ENCODE measurements at regions not wholly inside any gene's neighbourhood (a gene's known extent, or its start where the extent isn't known, plus 50 kb on each side); places are given as distances from the start of the nearest gene placed in this dataset.
"Not testable (repeated sequence)": the region's sequence is repeated elsewhere in the genome, so short reads cannot be mapped to it uniquely, and the experiment has no call there.

GRCh38 chr20:56765172-56766073 is 136.3 kb downstream of the TFAP2C start:
- Mint-ChIP-seq H3K27ac (no peak overlapping the region), H3K27me3 (no peaks in the 10 kb centered on the region), H3K36me3 (no peaks in the 10 kb centered on the region), H3K4me1 (no peaks in the 10 kb centered on the region), H3K9me3 (ENCODE audit: low read depth) (no peaks in the 10 kb centered on the region), H3K4me3 (no peak overlapping the region)
- DNase-seq (no peak), ATAC-seq (no peak)
- CTCF ChIA-PET = no interaction called here

DNA sequence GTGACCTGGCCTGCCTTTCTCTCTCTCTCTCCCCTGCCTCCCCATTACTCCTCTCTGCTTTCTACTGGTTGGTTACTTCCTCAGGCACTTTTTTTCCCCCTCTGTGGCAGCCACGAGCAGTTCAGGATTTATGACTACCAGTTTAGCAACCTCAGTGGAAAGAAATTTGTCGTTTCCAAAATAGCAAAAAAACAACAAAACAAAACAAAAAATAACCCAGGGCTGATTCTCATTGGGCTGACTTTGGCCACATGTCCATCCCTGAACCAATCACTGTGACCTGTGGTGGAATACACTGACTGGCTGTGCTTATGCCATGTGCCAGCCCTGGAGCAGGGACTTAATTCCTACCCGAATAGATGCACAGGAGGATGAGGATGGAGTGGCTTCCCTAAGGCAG is 137.4 kb downstream of the TFAP2C start:
- Mint-ChIP-seq H3K27me3 (no peaks in the 10 kb centered on the region), H3K4me3 (no peak overlapping the region), H3K4me1 (no peaks in the 10 kb centered on the region), H3K27ac (no peak overlapping the region), H3K36me3 (no peaks in the 10 kb centered on the region), H3K9me3 (ENCODE audit: low read depth) (no peaks in the 10 kb centered on the region)
- DNase-seq (no peak), ATAC-seq (no peak)
- CTCF ChIA-PET = no interaction called here

GRCh38 chr20:56769921-56770600 is 141.0 kb downstream of the TFAP2C start:
- H3K27me3 Mint-ChIP-seq = no peaks in the 10 kb centered on the region
- no peak overlapping the region for H3K4me3 Mint-ChIP-seq
- no peaks in the 10 kb centered on the region for H3K4me1 Mint-ChIP-seq
- CTCF ChIA-PET = no interaction called here
- ATAC-seq = no peak
- DNase-seq = no peak
- no peak overlapping the region for H3K27ac Mint-ChIP-seq
- H3K9me3 Mint-ChIP-seq (ENCODE audit: low read depth) = no peaks in the 10 kb centered on the region
- H3K36me3 Mint-ChIP-seq = no peaks in the 10 kb centered on the region

GRCh38 chr20:56773749-56774148 is 144.6 kb downstream of the TFAP2C start:
- Mint-ChIP-seq H3K36me3 (no peaks in the 10 kb centered on the region), H3K4me3 (no peak overlapping the region), H3K9me3 (ENCODE audit: low read depth) (no peaks in the 10 kb centered on the region), H3K27me3 (peaks cover 3% of the 10 kb centered on the region), H3K27ac (no peak overlapping the region), H3K4me1 (no peaks in the 10 kb centered on the region)
- CTCF ChIA-PET = no interaction called here
- ATAC-seq (no peak), DNase-seq (no peak)

DNA sequence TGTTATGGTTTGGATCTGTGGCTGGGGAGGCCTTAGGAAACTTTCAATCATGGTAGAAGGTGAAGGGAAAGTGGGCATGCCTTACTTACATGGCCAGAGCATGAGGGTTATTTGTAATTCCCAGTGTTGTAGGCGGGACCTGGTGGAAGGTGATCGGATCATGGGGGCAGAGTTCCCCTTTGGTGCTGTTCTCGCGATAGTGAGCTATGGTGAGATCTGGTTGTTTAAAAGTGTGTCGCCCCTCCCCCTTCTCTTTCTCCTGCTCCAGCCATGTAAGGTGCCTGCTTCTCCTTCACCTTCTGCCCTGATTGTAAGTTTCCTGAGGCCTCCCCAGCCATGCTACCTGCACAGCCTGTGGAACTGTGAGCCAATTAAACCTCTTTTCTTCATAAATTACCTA is 145.8 kb downstream of the TFAP2C start:
- DNase-seq = no peak
- H3K27me3 Mint-ChIP-seq = peaks cover 3% of the 10 kb centered on the region
- no peaks in the 10 kb centered on the region for H3K4me1 Mint-ChIP-seq
- H3K36me3 Mint-ChIP-seq = no peaks in the 10 kb centered on the region
- H3K4me3 Mint-ChIP-seq = no peak overlapping the region
- no peaks in the 10 kb centered on the region for H3K9me3 Mint-ChIP-seq (ENCODE audit: low read depth)
- H3K27ac Mint-ChIP-seq = no peak overlapping the region
- CTCF ChIA-PET = no interaction called here
- ATAC-seq = no peak

GRCh38 chr20:56776345-56776744 is 147.2 kb downstream of the TFAP2C start:
- H3K4me3 Mint-ChIP-seq = no peak overlapping the region

GRCh38 chr20:56778765-56779195 is 149.7 kb downstream of the TFAP2C start:
- Mint-ChIP-seq H3K36me3 (no peaks in the 10 kb centered on the region), H3K27me3 (peaks cover 3% of the 10 kb centered on the region), H3K4me3 (no peak overlapping the region), H3K27ac (no peak overlapping the region), H3K9me3 (ENCODE audit: low read depth) (no peaks in the 10 kb centered on the region), H3K4me1 (no peaks in the 10 kb centered on the region)
- CTCF ChIA-PET = no interaction called here
- no peak for ATAC-seq
- DNase-seq = no peak

More at GRCh38 chr20:56776345-56776744, 147.2 kb downstream of the TFAP2C start:
- CTCF ChIA-PET = no interaction called here
- Mint-ChIP-seq H3K27me3 (peaks cover 3% of the 10 kb centered on the region), H3K27ac (no peak overlapping the region), H3K4me1 (no peaks in the 10 kb centered on the region), H3K9me3 (ENCODE audit: low read depth) (no peaks in the 10 kb centered on the region), H3K36me3 (no peaks in the 10 kb centered on the region)
- DNase-seq = no peak
- no peak for ATAC-seq

GRCh38 chr20:56779452-56780143 is 150.5 kb downstream of the TFAP2C start:
- Mint-ChIP-seq H3K27ac (no peak overlapping the region), H3K4me1 (no peaks in the 10 kb centered on the region), H3K36me3 (no peaks in the 10 kb centered on the region), H3K9me3 (ENCODE audit: low read depth) (no peaks in the 10 kb centered on the region), H3K4me3 (no peak overlapping the region), H3K27me3 (peaks cover 3% of the 10 kb centered on the region)
- ATAC-seq (no peak), DNase-seq (no peak)
- CTCF ChIA-PET = no interaction called here

DNA sequence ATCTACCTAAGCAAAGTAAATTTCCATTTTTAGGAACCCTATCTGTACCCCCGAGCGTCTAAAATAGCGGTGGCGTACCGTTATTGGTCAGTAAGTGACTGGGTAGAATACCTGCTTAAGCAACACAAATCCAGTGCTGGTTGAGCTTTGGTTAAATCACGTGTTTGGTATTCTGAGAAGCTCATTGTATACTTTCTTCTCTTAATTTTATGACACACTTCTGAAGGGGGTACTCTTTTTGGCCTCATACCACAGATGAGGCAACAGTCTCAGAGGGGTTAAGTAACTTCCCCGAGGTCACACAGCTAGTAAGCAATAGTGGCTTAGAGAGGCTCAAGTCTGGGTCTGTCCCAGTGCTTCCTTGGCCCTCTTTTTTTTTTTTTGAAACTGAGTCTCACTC is 151.2 kb downstream of the TFAP2C start:
- H3K27ac Mint-ChIP-seq = no peak overlapping the region
- H3K9me3 Mint-ChIP-seq (ENCODE audit: low read depth) = no peaks in the 10 kb centered on the region
- H3K36me3 Mint-ChIP-seq = no peaks in the 10 kb centered on the region
- no peak for ATAC-seq
- no peaks in the 10 kb centered on the region for H3K4me1 Mint-ChIP-seq
- CTCF ChIA-PET = no interaction called here
- no peak for DNase-seq
- H3K27me3 Mint-ChIP-seq = peaks cover 3% of the 10 kb centered on the region
- no peak overlapping the region for H3K4me3 Mint-ChIP-seq

DNA sequence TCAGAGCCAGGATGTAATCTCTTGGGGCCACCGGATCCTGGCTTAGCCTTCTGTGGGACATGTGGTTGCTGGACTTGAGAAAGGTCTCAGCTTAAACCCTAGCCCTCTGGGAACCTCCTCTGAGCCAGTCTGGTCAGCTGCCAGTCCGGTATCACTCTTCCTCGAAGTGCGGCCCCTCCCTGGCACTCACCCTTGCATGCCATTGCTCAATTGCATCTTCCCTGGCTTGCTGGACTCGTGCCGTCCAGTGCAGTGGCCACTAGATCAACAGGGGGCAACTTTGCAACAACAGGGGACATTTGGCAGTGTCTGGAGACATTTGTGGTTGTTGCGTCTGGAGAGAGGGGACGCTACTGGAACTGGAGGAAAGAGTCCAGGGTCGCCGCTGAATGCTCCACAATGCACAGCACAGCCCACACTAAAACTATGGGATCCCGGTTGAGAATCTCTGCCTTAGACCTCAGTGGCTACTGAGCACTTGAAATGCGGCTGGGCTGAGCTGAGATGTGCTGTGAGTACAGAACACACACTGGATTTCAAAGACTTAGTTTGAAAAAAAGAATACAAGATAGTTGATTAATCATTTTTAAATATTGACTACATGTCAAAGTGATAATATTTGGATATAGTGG is 152.1 kb downstream of the TFAP2C start:
- Mint-ChIP-seq H3K27ac (no peak overlapping the region), H3K4me1 (no peaks in the 10 kb centered on the region), H3K36me3 (no peaks in the 10 kb centered on the region), H3K4me3 (no peak overlapping the region), H3K9me3 (ENCODE audit: low read depth) (no peaks in the 10 kb centered on the region), H3K27me3 (peaks cover 3% of the 10 kb centered on the region)
- CTCF ChIA-PET = no interaction called here
- ATAC-seq = no peak
- DNase-seq = no peak

GRCh38 chr20:56781987-56782560 is 153.0 kb downstream of the TFAP2C start:
- H3K4me3 Mint-ChIP-seq; H3K36me3 Mint-ChIP-seq; H3K4me1 Mint-ChIP-seq; ATAC-seq; H3K27ac Mint-ChIP-seq; CTCF ChIA-PET; H3K27me3 Mint-ChIP-seq; H3K9me3 Mint-ChIP-seq (ENCODE audit: low read depth); DNase-seq: not testable (repeated sequence)

DNA sequence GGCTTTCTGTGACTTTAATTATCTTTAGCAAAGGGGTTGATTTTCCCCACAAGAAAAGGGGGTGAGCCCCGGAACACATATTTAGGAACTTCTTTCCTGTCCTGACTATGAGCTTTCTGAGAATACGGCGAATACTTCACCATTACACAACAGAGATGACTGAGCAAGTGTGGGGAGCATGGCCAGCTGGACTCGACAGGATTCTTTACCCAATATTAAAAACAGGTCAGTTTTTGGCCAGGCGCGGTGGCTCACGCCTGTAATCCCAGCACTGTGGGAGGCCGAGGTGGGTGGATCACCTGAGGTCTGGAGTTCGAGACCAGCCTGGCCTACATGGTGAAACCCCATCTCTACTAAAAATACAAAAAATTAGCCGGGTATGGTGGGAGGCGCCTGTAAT is 153.7 kb downstream of the TFAP2C start:
- DNase-seq; H3K9me3 Mint-ChIP-seq (ENCODE audit: low read depth); CTCF ChIA-PET; ATAC-seq; H3K27me3 Mint-ChIP-seq; H3K4me1 Mint-ChIP-seq; H3K4me3 Mint-ChIP-seq; H3K36me3 Mint-ChIP-seq; H3K27ac Mint-ChIP-seq: not testable (repeated sequence)

GRCh38 chr20:56783826-56784225 is 154.7 kb downstream of the TFAP2C start:
- no peaks in the 10 kb centered on the region for H3K4me1 Mint-ChIP-seq
- H3K4me3 Mint-ChIP-seq = no peak overlapping the region
- no peak overlapping the region for H3K27ac Mint-ChIP-seq
- DNase-seq (no peak), ATAC-seq (no peak)
- H3K9me3 Mint-ChIP-seq (ENCODE audit: low read depth) = no peaks in the 10 kb centered on the region
- H3K27me3 Mint-ChIP-seq = no peaks in the 10 kb centered on the region
- CTCF ChIA-PET = no interaction called here
- no peaks in the 10 kb centered on the region for H3K36me3 Mint-ChIP-seq
